GM08714 (cell line): ENCODE measurements at regions not wholly inside any gene's neighbourhood (a gene's known extent, or its start where the extent isn't known, plus 50 kb on each side); places are given as distances from the start of the nearest gene placed in this dataset.

Source experiments
- H3K4me3 ChIP-seq: fragments of 200-500 bp; sonication (Bioruptor generic); 2 replicates; pipeline ENCODE4 v1.5.1; 2014; ENCODE audit warnings: mild to moderate bottlenecking, low read length, inconsistent platforms
- ZNF274 ChIP-seq: IDR thresholded peaks from 2 replicates; pipeline ENCODE4 v1.6.1; 2012; ENCODE audit warnings: mild to moderate bottlenecking, low read depth, low read length

DNA sequence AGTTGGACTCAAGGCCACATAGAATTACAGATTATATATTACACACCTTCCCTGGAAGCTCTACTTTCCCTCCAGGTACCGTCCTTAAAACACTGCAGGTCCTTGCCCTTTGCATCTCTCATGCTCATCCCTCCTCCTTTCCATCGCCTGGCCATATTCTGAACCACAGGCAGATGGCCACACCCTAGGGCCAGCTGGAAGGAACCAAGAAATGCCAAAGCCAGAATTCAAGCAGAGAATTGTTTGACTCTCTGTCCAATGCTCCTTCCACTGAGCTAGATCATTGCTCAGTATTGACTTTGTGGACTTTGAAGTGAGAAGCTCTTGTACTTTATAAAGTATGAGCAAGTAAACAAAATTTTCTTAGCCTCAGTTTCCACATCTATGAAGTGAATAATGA lies 170.3 kb upstream of the SLC24A5 start:
- TF ChIP-seq ZNF274 = no peak
- H3K4me3 ChIP-seq = no peak overlapping the region

DNA sequence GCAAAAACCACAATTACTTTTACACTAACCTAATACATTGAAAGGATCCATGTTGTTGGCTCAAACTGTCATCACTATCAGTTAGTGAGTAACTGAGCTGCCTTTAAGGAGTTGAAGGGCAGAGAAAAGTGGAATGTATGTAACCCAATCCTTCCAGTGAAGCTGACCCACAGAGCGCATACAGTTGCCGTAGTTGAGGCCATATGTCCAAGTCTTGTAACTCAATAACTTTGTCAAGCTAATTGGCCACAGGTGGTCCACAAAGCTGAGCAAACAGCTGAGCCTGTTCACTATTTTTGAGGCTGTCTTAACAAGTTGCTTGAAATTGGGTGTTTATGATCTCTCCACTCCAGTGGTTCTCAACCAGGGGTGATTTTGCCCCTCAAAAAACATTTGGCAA lies 169.0 kb upstream of the SLC24A5 start:
- no peak overlapping the region for H3K4me3 ChIP-seq
- no peak for TF ChIP-seq ZNF274

DNA sequence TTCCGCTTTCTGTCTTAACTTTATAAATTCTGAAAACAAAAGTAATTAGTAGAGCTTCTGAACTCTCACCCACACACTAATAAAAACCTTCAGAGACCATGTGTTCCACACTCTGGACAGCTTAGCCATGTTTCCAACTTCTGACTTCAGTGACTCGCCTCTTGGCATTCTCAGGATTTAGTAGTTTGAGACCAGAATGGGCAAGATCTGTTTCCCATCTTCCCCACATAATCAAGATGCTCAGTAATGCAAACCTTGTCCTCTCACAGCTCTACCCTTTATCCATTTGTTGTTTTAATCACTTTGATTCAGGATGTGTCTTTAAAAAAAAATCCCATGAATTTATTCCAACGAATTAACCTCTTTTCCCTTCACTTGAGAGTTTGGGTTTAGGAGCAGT lies 166.6 kb upstream of the SLC24A5 start:
- no peak overlapping the region for H3K4me3 ChIP-seq
- no peak for TF ChIP-seq ZNF274

DNA sequence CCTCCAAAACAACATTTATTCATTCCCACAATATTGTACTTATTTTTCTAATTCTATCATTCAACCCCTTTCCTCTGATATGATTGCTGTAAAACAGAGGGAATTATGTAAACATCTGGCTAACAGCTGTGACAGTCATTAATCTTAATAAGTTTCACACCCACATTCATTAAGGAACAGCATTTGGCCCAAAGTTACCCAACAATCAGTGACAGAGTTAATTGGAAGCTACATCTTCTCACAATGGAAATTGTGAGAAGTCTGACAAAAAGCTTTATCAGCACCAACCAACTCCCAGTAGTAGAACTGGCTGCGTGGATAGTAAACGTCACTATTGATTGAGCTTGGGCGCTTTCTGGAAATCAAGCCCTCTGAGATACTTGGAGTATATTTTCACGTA lies 165.8 kb upstream of the SLC24A5 start:
- no peak overlapping the region for H3K4me3 ChIP-seq
- TF ChIP-seq ZNF274 = no peak

DNA sequence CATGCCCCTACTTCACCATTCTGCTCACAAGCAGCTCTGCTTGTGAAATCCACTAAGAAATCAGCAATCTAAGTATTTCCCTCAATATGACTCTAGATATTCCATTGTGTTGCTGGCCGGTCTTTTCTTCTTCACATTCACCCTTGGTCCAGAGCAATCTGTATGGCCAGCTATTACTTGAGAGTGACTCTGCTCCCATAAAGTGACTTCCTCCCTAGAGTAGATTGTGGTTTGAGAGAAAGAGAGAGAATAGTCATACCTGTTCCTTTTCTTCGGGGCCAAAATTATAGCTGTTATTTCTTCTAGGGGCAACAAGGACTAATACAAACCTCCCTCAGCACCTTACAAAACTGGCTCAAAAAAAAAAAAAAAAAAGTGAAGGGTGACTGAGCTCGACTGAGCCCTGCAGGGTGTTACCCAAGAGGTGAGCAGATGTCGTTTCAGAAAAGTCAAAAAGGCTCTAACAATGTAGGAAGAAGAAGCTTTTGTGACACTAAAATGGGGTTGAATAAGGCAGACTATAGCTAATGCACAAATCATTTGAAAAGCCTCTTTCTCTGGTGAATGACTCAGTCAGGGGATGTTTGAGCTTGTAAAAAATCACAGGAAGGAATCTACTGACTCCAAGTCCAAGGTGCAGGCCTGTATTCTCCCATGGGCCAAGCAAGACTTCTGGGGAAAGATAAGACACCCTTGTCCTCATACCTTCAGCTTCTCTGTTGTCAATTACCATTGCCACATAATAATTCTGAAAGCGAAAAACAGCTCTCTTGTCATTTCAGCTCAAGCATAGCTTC lies 161.0 kb upstream of the SLC24A5 start:
- TF ChIP-seq ZNF274 = no peak
- no peak overlapping the region for H3K4me3 ChIP-seq

DNA sequence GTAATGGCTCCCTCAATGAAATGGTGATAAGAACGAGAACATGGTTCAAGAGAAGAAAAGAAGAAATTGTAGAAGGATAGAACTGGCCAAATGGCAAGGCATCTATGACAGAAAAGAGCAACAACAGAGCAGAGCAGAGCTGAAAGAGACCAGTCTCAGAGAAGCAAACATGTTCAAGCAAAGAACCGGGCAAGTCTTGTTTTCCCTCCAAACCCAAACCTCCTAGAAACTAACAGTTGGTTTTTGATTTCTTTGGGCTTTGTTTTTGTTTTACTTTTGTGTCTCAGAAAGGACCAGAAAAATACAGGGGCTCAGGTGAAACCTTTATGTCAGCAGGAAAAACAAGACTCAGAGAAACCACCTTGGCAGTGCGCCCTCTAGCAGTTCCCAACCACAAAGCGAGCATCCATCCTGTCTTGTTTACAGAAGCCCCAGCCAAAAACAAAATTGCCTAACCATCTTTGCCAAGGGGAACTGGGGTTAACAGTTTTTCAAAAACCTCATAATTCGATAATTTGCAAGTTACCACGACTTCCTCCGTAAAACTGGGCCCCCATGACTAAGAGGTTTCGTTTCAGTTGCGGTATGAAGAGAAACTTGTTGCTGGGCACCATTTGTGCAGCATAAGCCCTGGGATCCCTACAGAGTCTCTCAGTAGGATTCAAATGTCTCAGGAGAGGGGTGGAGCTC lies 159.2 kb upstream of the SLC24A5 start:
- no peak for TF ChIP-seq ZNF274
- H3K4me3 ChIP-seq = peak overlapping the region; percentile 46; the same call in 1 of the 2 replicates

DNA sequence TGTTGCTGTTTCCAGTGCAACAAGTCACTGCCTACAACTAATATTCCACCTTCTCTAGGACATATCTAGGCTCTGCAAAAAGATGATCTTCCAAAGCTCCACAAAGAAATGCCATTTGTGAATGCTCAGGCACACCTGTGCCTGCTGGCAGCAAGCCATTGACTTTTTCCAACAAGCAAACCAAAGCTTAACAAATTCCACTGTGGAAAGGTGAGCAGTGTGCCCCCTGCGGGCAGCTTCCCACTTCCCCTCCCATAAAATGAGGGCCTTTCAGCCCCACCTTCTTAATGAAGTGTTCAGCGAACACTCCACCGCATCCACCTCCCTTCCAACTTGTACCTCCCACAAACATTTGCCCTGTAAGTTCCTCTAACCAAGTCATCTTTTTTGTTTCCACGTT lies 157.5 kb upstream of the SLC24A5 start:
- TF ChIP-seq ZNF274 = no peak
- H3K4me3 ChIP-seq = no peak overlapping the region

DNA sequence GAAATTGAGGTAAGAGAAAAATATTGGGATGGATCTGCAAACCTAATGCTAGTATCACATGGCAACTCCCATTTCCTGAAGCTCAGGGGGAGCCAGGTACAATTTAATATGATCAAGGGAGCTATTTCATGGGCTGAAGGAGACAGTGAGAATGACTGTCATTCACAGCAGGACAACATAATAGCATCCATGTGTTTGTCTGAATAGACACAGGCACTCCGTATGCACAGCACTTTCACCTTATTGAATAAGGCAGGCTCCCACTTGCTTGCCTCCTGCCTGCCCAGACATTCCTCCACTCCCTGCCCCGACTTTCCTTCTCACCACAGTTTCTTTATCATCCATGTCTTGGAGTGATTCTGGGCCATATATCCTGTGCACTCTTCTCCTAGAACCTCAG lies 156.6 kb upstream of the SLC24A5 start:
- H3K4me3 ChIP-seq = no peak overlapping the region
- no peak for TF ChIP-seq ZNF274

DNA sequence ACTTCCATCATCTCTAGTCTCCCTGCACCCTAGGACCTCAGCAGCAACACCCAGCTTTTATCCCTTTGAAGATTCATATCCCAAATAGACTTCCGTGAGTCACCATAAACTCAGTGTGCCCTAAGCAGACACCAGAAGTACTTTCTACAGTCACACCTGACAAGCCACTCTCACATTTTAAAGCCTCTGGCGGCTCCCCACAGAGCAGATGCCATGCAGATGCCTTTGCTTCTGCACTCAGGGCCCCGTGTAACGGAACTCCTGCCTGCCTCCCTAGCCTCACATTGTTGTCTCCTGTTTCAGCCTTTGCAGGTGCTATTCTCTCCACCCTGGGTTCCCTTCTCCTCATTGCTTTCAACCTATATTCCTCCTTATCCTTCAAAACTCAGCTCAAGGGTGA lies 155.5 kb upstream of the SLC24A5 start:
- no peak for TF ChIP-seq ZNF274
- no peak overlapping the region for H3K4me3 ChIP-seq

DNA sequence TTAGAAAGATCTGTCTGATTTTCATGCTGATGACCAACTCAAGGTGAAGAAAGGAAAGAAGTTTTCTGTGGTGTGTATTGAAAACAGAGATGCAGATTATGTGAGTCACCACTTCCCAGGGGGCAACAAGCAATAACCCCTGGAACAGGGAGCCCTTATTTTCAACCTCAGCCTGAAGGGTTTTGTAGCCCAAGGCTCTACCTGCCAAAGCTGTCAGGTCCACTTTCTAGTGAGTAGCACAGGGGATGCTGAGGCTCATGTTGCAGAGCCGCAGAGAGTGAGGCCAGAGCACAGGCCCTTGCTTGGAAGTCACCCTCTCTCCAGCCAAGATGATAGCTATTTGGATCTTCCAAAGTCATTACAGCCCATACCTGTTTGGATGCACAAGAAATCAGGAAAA lies 152.2 kb upstream of the SLC24A5 start:
- TF ChIP-seq ZNF274 = no peak
- H3K4me3 ChIP-seq = no peak overlapping the region

DNA sequence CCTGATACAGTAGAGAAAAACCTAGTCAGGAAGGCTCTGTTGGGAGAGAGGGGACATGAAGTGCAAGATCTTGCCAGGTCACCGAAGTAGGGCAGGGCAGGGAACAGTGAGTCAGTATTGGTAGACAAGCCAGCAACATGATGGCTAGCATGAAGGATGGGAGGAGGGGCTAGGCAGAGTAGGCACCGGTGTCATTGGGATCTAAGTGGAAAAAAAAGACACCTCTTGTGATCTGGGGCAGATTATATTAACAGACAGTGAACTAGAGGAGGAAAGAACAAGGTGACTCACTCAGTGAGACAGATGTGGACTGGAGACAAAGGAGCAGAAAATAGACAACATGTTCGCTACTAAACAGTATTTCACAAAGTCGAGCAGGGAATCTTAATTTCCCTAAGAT lies 149.2 kb upstream of the SLC24A5 start:
- no peak overlapping the region for H3K4me3 ChIP-seq
- TF ChIP-seq ZNF274 = no peak

DNA sequence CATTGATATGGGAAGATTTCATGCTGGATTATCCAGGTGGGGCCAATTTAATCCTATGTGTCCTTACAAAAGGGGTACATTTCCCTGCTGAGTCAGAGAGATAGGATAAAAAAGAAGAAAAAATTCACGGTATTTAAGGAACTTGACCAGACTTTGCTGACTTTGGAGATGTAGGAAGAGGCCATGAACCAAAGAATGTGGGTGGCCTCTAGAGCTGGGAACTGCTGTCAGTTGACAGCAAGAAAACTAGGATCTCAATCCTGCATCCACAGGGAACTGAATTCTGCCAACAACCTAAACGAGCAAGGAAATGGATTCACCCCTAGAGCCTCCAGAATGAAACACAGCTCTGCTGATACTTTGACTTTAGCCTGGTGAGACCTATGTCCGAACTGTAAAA lies 148.1 kb upstream of the SLC24A5 start:
- no peak overlapping the region for H3K4me3 ChIP-seq
- TF ChIP-seq ZNF274 = no peak

DNA sequence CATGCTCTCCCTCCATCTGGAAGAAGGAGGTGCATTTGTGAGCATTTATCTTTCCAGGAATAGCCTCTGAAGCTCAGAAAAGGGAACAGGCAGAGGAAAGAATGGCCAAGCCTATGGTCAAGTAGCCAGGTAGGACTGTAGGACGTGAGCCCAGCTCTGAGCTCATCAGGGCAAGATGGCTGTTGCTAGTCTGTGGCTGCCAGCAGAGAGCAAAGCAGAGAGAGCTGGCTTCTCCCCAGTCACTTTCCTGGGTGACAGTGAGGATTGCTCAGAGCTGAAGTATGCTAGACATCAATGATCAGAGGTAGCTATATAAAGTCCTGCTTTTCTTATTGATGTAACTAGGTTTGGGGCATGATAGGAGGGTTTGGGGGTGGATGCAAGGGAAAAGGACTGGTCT lies 146.1 kb upstream of the SLC24A5 start:
- no peak overlapping the region for H3K4me3 ChIP-seq
- TF ChIP-seq ZNF274 = no peak

DNA sequence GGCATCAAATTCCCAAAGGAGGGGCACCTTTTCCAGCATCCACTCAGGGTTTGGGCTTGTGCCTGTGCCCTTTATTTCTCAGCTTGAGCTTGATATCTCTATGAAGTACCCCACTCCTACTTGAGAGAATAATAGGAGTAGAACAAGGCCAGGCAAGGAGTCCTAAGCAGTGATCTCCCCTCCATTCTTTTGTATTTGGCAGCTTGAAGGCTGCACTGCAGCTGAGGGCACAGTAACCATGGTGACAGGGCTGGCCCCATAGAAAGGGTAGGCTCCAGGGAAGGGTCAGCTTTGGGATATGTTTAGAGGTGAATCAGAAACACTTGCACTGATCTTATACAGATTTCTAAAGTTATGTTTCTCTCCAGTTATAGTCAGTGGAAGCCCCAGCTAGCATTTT lies 145.4 kb upstream of the SLC24A5 start:
- TF ChIP-seq ZNF274 = no peak
- H3K4me3 ChIP-seq = no peak overlapping the region

DNA sequence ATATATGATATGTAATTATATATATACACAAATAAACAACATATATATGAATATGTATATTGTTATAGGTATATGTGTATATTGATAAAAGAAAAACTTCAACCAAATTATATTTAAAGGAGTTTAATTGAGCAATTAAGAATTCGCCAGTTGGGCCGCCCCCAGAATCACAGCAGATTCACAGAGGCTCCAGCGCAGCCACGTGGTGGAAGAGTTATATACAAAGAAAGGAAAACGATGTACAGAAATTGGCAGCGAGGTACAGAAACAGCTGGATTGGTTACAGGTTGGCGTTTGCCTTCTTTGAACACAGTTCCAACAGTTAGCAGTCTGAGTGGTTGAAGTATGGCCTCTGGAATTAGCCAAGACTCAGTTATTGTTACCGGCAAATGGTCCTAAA lies 137.3 kb upstream of the SLC24A5 start:
- H3K4me3 ChIP-seq = no peak overlapping the region
- TF ChIP-seq ZNF274 = no peak
